ENCODE measurements at regions not wholly inside any gene's neighbourhood (a gene's known extent, or its start where the extent isn't known, plus 50 kb on each side); places are given as distances from the start of the nearest gene placed in this dataset.

GRCh38 chr2:66236816-66237802, 197.8 kb upstream of the MEIS1 start:
- TF ChIP-seq EZH2 (IDR thresholded peaks at IDR 0.05; ENCODE audit: borderline replicate concordance, insufficient read depth, low read depth, low read length, poor library complexity, severe bottlenecking) (no peak), CTCF (IDR thresholded peaks at IDR 0.05) (no peak)

All from B cell (primary cell).